GM21447 (cell line): ENCODE measurements at regions not wholly inside any gene's neighbourhood (a gene's known extent, or its start where the extent isn't known, plus 50 kb on each side); places are given as distances from the start of the nearest gene placed in this dataset.

Experiments used
- ATAC-seq: cut with Tn5 transposase; IDR thresholded peaks from one replicate; pipeline ENCODE4 v1.9.1; 2021; ENCODE audit not compliant: unreplicated experiment

DNA sequence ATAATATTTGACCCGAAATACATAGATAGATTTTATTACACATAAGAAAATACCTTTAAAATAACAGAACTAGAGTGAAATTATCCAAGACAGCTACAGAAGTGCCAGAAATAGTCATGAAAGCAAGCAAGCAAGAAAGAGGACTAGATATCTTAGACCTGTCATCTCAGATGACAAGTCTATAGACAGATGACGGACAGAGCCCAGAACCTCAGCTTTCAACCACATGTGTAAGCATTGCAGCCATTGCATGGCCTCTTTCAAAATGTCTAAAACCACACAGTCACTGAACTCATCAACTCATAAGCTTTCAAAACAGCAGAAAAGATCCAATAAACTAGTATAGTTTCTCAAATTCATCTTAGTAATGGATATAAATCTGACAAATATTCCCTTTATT lies 59.8 kb upstream of the FHIT start:
- ATAC-seq = no peak

GRCh38 chr3:61315871-61316270 lies 64.6 kb upstream of the FHIT start:
- ATAC-seq = no peak

GRCh38 chr3:61323094-61323493 lies 71.8 kb upstream of the FHIT start:
- ATAC-seq = no peak

- ATAC-seq = no peak
These were observed 80.8 kb upstream of the FHIT start for GRCh38 chr3:61331929-61332552.

- ATAC-seq = no peak
These were observed 82.1 kb upstream of the FHIT start for GRCh38 chr3:61333192-61333961.

GRCh38 chr3:61334783-61335182 lies 83.5 kb upstream of the FHIT start:
- ATAC-seq = no peak

- ATAC-seq = no peak
These were observed 89.7 kb upstream of the FHIT start for GRCh38 chr3:61340931-61341461.

DNA sequence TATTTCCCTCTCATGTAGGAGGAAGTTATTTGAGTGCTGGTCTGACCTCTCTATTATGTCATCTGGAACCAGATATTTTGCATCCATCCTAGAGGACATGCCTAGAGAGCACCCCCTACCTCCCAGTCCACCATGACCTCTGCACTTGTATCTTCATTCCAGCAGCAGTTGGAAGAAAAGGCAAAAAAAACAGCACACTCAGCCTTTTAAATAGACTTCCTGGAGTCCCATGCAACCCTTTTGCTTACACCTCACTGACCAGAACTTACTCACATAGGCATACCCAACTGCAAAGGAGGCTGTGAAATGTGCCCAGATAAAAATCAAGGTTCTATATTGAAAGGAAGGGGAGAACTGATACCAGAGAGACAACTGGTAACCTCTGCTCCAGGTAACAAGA lies 92.3 kb upstream of the FHIT start:
- no peak for ATAC-seq

DNA sequence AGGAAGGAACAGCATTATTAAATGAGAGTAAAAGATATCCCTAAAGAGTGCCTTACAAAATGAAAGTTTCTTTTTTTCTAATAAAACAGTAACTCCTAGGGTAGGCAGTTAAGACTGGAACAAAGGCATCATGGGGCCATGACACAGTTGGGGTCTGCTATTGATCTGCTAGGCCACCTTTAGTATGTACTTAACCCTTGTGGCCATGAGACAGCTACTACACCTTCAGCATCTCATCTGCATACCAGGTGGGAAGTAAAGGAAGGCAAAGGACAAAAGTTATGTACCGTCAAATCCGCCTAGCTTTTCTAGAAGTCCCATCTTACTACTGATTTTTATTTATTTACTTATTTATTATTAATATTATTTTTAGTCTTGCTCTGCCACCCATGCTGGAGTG lies 93.8 kb upstream of the FHIT start:
- no peak for ATAC-seq

DNA sequence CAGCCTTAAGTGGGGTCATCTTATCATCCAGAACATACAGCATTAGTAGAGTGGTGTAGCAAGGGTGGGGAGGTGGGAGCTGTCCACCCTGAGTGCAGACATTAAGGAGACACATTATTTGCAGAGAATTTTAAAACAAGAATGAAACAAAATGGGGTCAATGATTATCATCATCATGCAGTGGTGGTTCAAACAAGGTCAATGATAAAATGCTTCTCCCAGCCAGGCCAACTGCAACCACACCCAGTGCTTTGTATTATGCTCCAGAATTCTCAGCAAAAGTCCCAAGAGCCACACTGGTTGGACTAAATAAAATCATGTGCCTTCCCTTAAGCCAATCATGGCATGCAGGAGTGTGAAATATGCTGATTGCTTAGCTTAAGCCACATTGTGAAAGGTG lies 96.7 kb upstream of the FHIT start:
- ATAC-seq = no peak

DNA sequence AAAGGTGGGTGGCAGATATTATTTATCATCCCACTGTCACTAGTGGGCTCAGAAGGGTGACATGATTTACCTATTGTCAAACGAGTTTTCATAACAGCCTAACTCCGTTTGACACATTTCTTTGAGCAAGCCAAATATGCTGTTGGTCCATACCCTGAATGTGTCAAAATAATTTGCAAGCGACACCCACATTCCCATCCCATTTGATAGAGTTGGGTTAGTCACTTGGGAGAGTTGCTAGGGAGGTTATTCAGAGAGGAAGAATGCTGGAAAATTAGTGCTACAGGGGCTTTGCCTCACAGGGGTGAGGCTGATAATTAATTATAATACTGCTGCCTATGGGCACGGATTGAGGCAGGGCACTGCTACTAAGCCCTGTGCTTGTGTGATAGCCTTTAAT lies 98.5 kb upstream of the FHIT start:
- ATAC-seq = no peak

- ATAC-seq = no peak
These were observed 99.6 kb upstream of the FHIT start for GRCh38 chr3:61350782-61351309.

DNA sequence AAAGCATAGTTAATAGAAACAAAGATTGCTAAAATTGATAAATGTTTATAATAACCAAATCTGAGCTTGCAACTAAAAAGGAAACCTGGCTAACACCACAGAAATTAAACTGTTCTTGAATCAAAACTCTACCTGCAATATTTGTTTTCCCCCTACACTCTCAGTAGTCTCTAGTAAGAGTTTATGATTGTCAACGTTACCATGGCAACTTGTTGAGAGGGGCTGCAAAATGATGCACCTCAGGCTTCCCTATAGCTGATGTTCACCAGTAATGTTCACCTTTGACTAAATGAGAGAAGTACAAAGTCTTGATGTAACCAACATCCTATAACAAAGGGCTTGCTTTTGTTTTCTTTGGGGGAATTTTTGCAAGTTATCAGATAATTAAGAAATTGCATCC lies 101.1 kb upstream of the FHIT start:
- no peak for ATAC-seq

DNA sequence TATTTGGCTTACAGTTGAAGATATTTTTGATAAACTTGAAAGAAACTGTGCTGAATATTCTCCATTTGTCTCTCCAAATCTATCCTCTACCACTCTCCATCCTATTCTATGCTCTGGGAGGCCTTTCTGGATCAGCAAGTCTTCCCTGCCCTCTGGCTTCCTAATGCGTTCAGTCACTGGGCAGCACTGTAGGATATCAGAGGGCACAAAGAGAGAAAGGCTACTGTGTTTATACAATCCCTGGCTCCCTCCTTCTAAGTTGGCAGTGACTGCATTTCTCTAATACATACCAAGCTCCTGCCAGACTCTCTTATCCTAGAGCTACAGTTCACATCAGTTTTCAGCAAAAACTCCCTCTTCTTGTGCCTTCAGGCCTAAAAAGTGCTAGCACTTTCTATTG lies 102.1 kb upstream of the FHIT start:
- ATAC-seq = no peak

- no peak for ATAC-seq
These were observed 103.4 kb upstream of the FHIT start for GRCh38 chr3:61354604-61355003.

DNA sequence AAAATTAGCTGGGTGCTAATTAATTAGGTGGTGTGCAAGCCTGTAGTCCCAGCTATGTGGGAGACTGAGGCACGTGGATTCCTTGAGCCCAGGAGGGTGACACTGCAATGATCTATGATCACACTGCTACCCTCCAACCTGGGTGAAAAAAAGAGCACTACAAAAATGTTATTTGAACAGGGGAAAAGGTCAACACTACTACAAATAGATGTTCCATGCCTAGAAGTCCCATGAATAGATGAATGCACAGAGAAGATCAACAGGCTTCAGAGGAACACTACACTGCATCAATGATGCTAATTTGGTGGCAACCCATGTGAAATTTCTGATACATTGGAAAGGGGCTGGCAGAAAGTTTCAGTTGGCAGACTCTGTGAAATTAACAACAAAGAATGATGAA lies 105.4 kb upstream of the FHIT start:
- ATAC-seq = no peak

DNA sequence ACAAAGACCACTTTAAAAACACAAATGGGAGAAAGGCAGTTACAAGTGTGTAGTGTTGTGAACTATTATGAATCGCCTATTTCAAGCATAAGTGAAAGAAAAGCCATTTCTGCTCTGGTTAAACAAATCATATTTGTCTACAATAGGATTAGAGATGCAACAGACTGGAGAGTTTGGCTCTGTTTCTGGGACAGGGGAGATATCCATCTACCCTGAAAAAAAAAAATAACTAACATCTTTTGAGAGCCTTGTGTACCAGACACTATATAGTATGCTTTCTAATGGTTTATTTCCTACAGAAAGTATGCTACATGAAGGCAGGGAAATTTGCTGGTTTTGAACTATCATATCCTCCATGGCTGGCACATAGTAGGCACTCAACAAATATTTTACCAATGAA lies 106.7 kb upstream of the FHIT start:
- ATAC-seq = no peak

DNA sequence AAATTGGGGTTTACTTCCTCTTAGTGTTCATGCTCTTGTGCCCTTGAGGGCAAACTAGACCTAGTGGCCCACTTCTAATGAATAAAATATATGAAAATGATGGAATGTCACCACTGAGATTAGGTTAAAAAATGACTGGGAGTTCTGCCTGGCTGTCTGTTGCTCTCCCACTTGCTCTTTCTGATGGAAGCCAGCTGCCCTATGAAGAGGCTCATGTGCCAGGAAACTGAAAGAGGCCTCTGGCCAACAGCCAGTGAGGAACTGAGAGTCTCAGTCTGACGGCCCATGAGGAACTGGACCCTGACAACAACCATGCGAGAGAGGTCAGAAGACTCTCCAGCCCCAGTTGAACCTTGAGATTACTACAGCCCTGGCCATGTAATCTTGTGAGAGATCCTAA lies 107.1 kb upstream of the FHIT start:
- ATAC-seq = peak; percentile 100

DNA sequence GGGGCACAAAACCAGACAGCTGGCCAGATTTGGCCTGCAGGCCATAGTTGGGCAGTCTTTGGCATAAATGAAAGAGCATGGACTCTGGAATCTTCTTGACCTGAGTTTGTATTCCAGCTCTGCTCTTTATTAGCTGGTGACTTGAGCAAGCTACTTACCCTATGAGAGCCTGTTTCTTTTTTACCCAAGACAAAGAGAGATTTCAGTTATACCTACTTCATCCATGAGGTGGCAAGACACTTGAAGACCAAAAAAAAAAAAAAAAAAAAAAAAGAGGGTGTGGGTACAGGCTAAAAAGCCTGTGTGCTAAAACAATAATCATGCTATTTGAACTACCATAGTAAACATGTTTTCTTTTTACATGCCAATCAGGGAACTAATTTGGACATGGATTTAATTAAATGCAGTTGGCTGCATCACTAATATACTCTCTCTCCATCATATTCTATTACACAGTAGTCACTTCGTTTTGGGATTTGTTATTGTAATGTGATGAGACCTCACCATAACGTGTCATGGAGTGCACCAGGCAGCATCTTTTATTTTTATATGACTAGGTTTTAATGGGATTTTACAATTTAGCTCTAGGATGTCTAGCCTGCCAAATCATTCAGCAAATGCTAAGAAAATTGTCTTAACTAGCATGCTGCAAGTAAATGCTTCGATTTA lies 109.2 kb upstream of the FHIT start:
- no peak for ATAC-seq

- ATAC-seq = no peak
These were observed 118.4 kb upstream of the FHIT start for GRCh38 chr3:61369678-61370077.

DNA sequence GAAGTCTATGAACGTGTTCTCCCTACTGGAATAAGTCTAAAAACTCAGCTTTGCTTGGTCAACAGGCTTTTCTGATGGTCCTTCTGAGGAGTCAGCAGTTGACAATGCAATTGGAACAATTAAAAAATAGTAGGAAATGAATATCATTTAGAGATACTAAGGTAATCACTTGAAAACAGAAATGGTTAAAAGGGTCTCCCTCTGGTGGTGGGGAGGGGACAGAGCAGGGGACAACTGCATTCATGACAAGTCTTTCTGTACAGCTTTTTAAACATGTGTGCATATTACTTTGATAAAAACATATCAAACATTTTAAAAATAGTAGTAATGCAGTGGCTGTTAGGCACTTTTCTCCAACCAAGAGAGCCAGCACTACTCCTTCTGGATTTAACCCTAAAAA lies 119.9 kb upstream of the FHIT start:
- ATAC-seq = no peak

- no peak for ATAC-seq
These were observed 121.5 kb upstream of the FHIT start for GRCh38 chr3:61372723-61373122.
